ENCODE measurements at regions not wholly inside any gene's neighbourhood (a gene's known extent, or its start where the extent isn't known, plus 50 kb on each side); places are given as distances from the start of the nearest gene placed in this dataset.

DNA sequence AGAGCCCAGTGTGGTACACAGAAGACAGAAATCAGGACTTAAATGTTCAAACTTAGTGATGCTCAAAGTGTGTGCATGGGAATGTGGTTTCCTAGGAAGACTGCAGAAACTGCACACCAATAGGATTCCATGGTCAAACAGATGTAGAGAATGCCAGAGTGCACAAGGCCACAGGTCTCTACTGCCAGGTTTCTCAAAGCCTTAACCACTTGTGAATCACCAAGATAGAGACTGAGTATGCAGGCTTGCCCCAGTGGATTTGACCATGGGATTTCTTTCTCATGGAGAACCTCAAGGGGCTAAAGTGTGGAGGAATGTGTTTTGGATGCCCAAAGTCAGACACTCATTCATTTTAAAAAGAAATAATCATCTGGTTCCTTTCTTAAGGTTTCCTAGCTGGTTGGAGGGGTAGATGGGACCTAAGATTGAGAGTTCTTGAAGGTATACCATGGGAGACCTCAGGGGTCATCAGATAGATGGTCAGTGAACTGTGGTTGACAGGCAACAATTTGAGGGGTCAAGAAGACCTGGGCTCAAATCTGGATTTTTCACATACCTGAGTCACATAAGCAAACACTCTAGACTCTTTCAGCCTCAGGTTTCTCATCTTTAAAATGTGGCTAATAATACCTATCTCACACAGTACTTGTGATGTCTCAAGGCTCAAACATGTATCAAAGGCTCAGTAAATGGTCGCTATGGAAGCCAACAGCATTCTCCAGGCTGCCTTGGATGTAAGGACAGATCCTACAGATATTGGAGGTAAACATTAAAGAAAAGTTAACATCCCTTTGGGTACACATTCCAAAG lies 81.1 kb downstream of the BOD1 start:
- no peak for TF ChIP-seq POLR2A (IDR thresholded peaks at IDR 0.05)
- TF ChIP-seq CTCF (IDR thresholded peaks at IDR 0.05), result no peak
